ENCODE measurements at regions not wholly inside any gene's neighbourhood (a gene's known extent, or its start where the extent isn't known, plus 50 kb on each side); places are given as distances from the start of the nearest gene placed in this dataset.

- DNase-seq, result peak; percentile 17
These were observed 129.9 kb upstream of the ADGRL3 start for GRCh38 chr4:61070269-61070668.

- DNase-seq, result no peak
These were observed 120.7 kb upstream of the ADGRL3 start for GRCh38 chr4:61079427-61079826.

- DNase-seq, result no peak
These were observed 120.2 kb upstream of the ADGRL3 start for GRCh38 chr4:61079976-61080375.

GRCh38 chr4:61085534-61085933, 114.6 kb upstream of the ADGRL3 start:
- DNase-seq, result no peak

- no peak for DNase-seq
These were observed 113.8 kb upstream of the ADGRL3 start for GRCh38 chr4:61086357-61086756.

GRCh38 chr4:61086979-61087378, 113.1 kb upstream of the ADGRL3 start:
- no peak for DNase-seq

GRCh38 chr4:61094854-61095598, 105.1 kb upstream of the ADGRL3 start:
- DNase-seq, result no peak

- DNase-seq, result no peak
These were observed 71.4 kb upstream of the ADGRL3 start for GRCh38 chr4:61128682-61129081.

- DNase-seq, result no peak
These were observed 70.2 kb upstream of the ADGRL3 start for GRCh38 chr4:61129971-61130370.

GRCh38 chr4:61143461-61143860, 56.7 kb upstream of the ADGRL3 start:
- DNase-seq, result no peak

GRCh38 chr4:61149278-61149677, 50.8 kb upstream of the ADGRL3 start:
- DNase-seq, result no peak

Data from NCI-H1048 (cell line).